ENCODE measurements at regions not wholly inside any gene's neighbourhood (a gene's known extent, or its start where the extent isn't known, plus 50 kb on each side); places are given as distances from the start of the nearest gene placed in this dataset.

DNA sequence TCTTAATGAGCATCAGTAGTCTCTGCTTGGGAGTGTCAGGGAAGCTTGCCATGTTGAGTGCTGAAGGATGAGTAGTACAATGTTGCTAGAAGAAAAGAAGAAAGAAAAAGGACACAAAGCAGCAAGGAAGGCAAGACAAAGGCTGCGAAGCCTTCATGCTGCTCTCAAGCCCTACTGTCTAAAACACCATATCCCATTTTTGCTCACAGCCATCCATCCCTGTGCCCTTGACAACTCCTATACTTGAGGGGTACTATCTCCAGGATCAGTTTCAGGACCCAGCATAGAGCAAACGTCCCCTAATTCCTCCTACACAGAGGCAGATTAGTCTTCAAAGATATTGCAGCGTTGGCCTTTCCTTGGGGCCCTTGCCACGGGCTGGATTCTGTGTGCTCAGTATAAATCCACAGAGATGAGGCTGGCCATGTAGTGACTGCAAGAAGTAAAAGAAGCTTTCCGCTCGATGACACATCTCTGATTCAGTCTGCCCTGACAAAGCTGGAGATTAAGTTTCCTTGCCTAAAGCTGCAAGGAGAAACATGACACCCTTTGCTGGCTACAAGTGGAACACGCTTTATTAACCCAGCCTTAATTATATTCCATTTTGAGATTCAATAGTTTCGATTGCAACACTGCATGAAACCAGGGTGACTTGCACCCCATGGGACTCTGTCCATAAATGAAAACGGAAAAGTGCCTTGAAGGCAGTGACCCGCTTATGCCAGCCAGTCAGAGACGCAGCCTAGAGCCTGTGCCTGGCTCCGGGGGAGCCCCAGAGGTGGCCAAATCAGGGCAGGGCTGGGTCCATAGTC is 304.6 kb downstream of the ACTL7B start (continued):
- no peak for TF ChIP-seq EZH2phosphoT487 (IDR thresholded peaks at IDR 0.05; ENCODE audit: unreplicated experiment)
- TF ChIP-seq CTCF (conservative IDR thresholded peaks at IDR 0.05; ENCODE audit: low read depth in 2 of 2): no peak

DNA sequence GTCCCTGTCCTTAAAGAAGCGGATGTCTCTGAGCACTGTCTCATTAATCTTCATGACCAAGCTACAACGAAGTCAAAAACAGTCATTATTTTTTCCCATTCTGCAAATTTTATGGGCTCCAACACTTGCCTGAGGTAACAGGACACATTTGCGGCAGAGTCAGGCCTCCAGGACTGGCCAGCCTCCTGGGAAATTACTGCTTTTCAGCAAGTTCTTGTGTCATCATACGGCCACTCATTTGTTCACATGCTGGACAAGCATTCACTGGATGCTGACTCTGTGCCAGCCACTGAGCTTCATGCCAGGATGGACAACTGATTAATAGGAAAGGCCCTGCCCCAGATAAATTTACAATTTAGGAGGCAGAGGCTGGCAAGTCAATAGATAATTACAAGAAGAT is 305.7 kb downstream of the ACTL7B start:
- H3K36me3 ChIP-seq (ENCODE audit: insufficient read depth): no peaks in the 10 kb centered on the region
- H3K27me3 Mint-ChIP-seq (ENCODE audit: insufficient read depth, low read depth, poor library complexity): no peaks in the 10 kb centered on the region
- no peak for ATAC-seq
- no peaks in the 10 kb centered on the region for H3K4me1 ChIP-seq (ENCODE audit: insufficient read depth)
- no peak overlapping the region for H3K4me3 Mint-ChIP-seq
- H3K4me2 ChIP-seq: no peak overlapping the region
- no peaks in the 10 kb centered on the region for H3K9me3 Mint-ChIP-seq
- no peaks in the 10 kb centered on the region; the same call in 1 of the 2 replicates for H4K20me1 ChIP-seq (replicated peaks; ENCODE audit: insufficient read depth)
- DNase-seq (ENCODE audit: low spot score): no peak
- H3K79me2 ChIP-seq (replicated peaks; ENCODE audit: insufficient read depth): no peaks in the 10 kb centered on the region
- H3F3A ChIP-seq (replicated peaks; ENCODE audit: low read depth): no peaks in the 10 kb centered on the region
- H3K27me3 ChIP-seq (ENCODE audit: insufficient read depth): no peaks in the 10 kb centered on the region
- H3K27ac ChIP-seq (ENCODE audit: low read depth): no peak overlapping the region
- H3K36me3 Mint-ChIP-seq (ENCODE audit: low read depth): no peaks in the 10 kb centered on the region
- peaks cover 8% of the 10 kb centered on the region; the same call in 1 of the 2 replicates for H3K9me2 ChIP-seq (ENCODE audit: insufficient read depth)
- H3K27ac Mint-ChIP-seq: no peak overlapping the region; the same call in 1 of the 2 replicates
- H2AFZ ChIP-seq: no peak overlapping the region
- H3K4me3 ChIP-seq: no peak overlapping the region
- peaks cover 11% of the 10 kb centered on the region; the same call in 2 of the 3 replicates for H3K4me1 Mint-ChIP-seq
- no peak for TF ChIP-seq CTCF (conservative IDR thresholded peaks at IDR 0.05; ENCODE audit: low read depth in 2 of 2)
- TF ChIP-seq ZNF462 (CRISPR knock-in tag; IDR thresholded peaks at IDR 0.05): no peak
- TF ChIP-seq CREB1 (CRISPR knock-in tag; IDR thresholded peaks at IDR 0.05; ENCODE audit: low read depth): no peak
- TF ChIP-seq, protein P1, sequence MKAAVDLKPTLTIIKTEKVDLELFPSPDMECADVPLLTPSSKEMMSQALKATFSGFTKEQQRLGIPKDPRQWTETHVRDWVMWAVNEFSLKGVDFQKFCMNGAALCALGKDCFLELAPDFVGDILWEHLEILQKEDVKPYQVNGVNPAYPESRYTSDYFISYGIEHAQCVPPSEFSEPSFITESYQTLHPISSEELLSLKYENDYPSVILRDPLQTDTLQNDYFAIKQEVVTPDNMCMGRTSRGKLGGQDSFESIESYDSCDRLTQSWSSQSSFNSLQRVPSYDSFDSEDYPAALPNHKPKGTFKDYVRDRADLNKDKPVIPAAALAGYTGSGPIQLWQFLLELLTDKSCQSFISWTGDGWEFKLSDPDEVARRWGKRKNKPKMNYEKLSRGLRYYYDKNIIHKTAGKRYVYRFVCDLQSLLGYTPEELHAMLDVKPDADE (IDR thresholded peaks at IDR 0.05): no peak
- TF ChIP-seq EZH2 (IDR thresholded peaks at IDR 0.05; ENCODE audit: low read depth, unreplicated experiment): no peak
- TF ChIP-seq STAT1 (IDR thresholded peaks at IDR 0.05; ENCODE audit: unreplicated experiment): no peak
- TF ChIP-seq, protein P2, sequence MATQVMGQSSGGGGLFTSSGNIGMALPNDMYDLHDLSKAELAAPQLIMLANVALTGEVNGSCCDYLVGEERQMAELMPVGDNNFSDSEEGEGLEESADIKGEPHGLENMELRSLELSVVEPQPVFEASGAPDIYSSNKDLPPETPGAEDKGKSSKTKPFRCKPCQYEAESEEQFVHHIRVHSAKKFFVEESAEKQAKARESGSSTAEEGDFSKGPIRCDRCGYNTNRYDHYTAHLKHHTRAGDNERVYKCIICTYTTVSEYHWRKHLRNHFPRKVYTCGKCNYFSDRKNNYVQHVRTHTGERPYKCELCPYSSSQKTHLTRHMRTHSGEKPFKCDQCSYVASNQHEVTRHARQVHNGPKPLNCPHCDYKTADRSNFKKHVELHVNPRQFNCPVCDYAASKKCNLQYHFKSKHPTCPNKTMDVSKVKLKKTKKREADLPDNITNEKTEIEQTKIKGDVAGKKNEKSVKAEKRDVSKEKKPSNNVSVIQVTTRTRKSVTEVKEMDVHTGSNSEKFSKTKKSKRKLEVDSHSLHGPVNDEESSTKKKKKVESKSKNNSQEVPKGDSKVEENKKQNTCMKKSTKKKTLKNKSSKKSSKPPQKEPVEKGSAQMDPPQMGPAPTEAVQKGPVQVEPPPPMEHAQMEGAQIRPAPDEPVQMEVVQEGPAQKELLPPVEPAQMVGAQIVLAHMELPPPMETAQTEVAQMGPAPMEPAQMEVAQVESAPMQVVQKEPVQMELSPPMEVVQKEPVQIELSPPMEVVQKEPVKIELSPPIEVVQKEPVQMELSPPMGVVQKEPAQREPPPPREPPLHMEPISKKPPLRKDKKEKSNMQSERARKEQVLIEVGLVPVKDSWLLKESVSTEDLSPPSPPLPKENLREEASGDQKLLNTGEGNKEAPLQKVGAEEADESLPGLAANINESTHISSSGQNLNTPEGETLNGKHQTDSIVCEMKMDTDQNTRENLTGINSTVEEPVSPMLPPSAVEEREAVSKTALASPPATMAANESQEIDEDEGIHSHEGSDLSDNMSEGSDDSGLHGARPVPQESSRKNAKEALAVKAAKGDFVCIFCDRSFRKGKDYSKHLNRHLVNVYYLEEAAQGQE (IDR thresholded peaks at IDR 0.05; ENCODE audit: unreplicated experiment): no peak

All from GM23338 (cell line).